ENCODE measurements at regions not wholly inside any gene's neighbourhood (a gene's known extent, or its start where the extent isn't known, plus 50 kb on each side); places are given as distances from the start of the nearest gene placed in this dataset.

- H3K27ac Mint-ChIP-seq (ENCODE audit: low read depth, unreplicated experiment) = no peak overlapping the region
- no peak for TF ChIP-seq CTCF (IDR thresholded peaks at IDR 0.05; ENCODE audit: unreplicated experiment)
- H3K4me3 Mint-ChIP-seq (ENCODE audit: unreplicated experiment) = no peak overlapping the region
- no peaks in the 10 kb centered on the region for H3K36me3 Mint-ChIP-seq (ENCODE audit: insufficient read depth, unreplicated experiment)
- ChIA-PET CTCF (interaction anchor here (0.9 kb wide), 1 partner anchor 9 kb away, joined by 4 read pairs; no protein-coding TSS in a partner anchor), POLR2A (interaction anchor here (0.6 kb wide), 1 partner anchor 31 kb away, joined by 3 read pairs; no protein-coding TSS in a partner anchor)
- no TSS peak for BruUV-seq (replicated peaks)
- no peaks in the 10 kb centered on the region for H3K4me1 Mint-ChIP-seq (ENCODE audit: insufficient read depth, unreplicated experiment)
- intact Hi-C loops (cut with micrococcal nuclease) = no loop called here
- DNase-seq (ENCODE audit: unreplicated experiment) = no peak
- peaks cover 8% of the 10 kb centered on the region for H3K9me3 Mint-ChIP-seq (ENCODE audit: unreplicated experiment)
- H3K27me3 Mint-ChIP-seq (ENCODE audit: insufficient read depth, unreplicated experiment) = no peaks in the 10 kb centered on the region
Measured at GRCh38 chr11:39968071-39968470, 1491.4 kb downstream of the LRRC4C start.

DNA sequence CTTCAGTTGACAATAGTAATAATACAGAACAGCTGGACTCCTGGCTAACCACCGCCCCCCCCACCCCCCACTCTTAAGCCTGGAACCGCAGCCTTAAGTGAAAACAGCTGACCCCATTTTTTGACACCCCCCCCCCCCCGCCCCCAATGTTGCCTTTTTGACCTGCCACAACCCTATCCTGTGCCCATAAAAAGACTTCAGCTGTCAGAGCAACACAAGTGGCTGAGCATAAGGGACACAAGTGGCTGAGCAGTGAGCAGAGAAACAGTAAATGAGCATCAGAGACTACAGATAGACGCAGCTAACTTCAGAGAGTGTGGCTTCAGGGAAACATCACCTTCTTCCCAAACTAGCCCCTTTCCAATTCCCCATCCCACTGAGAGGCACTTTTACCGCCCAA is 1493.8 kb downstream of the LRRC4C start:
- DNase-seq (ENCODE audit: unreplicated experiment) = no peak
- H3K36me3 Mint-ChIP-seq (ENCODE audit: insufficient read depth, unreplicated experiment) = no peaks in the 10 kb centered on the region
- no peak overlapping the region for H3K4me3 Mint-ChIP-seq (ENCODE audit: unreplicated experiment)
- no peaks in the 10 kb centered on the region for H3K4me1 Mint-ChIP-seq (ENCODE audit: insufficient read depth, unreplicated experiment)
- CTCF ChIA-PET = interaction anchor here (0.7 kb wide), 1 partner anchor 30 kb away, joined by 3 read pairs; no protein-coding TSS in a partner anchor
- TF ChIP-seq CTCF (IDR thresholded peaks at IDR 0.05; ENCODE audit: unreplicated experiment) = no peak
- no peaks in the 10 kb centered on the region for H3K9me3 Mint-ChIP-seq (ENCODE audit: unreplicated experiment)
- H3K27me3 Mint-ChIP-seq (ENCODE audit: insufficient read depth, unreplicated experiment) = no peaks in the 10 kb centered on the region
- H3K27ac Mint-ChIP-seq (ENCODE audit: low read depth, unreplicated experiment) = no peak overlapping the region
- POLR2A ChIA-PET = no interaction called here
- no TSS peak for BruUV-seq (replicated peaks)
- intact Hi-C loops (cut with micrococcal nuclease) = no loop called here

GRCh38 chr11:39960206-39960605 is 1499.2 kb downstream of the LRRC4C start:
- POLR2A ChIA-PET = no interaction called here
- Mint-ChIP-seq H3K27ac (ENCODE audit: low read depth, unreplicated experiment) (no peak overlapping the region), H3K9me3 (ENCODE audit: unreplicated experiment) (no peaks in the 10 kb centered on the region), H3K36me3 (ENCODE audit: insufficient read depth, unreplicated experiment) (no peaks in the 10 kb centered on the region), H3K4me3 (ENCODE audit: unreplicated experiment) (no peak overlapping the region), H3K4me1 (ENCODE audit: insufficient read depth, unreplicated experiment) (no peaks in the 10 kb centered on the region), H3K27me3 (ENCODE audit: insufficient read depth, unreplicated experiment) (no peaks in the 10 kb centered on the region)
- TF ChIP-seq CTCF (IDR thresholded peaks at IDR 0.05; ENCODE audit: unreplicated experiment) = no peak
- CTCF ChIA-PET = no interaction called here
- BruUV-seq (replicated peaks) = no TSS peak
- intact Hi-C loops (cut with micrococcal nuclease) = no loop called here
- DNase-seq (ENCODE audit: unreplicated experiment) = no peak

DNA sequence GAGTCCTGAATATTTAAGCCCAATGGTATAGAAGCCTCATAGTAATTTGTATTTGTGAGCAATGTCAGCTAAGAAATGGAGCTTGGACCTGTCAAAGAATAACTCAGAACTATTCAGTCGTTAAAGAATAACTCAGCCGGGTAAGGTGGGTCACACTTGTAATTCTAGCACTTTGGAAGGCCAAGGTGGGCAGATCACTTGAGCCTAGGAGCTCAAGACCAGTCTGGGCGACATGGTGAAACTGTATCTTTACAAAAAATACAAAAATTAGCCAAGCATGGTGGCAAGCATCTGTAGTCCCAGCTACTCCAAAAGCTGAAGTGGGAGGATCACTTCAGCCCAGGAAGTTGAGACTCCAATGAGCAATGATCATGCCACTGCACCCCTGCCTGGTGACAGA is 1526.5 kb downstream of the LRRC4C start:
- intact Hi-C loops (cut with micrococcal nuclease) = no loop called here
- no TSS peak for BruUV-seq (replicated peaks)
- no peaks in the 10 kb centered on the region for H3K9me3 Mint-ChIP-seq (ENCODE audit: unreplicated experiment)
- no peak for DNase-seq (ENCODE audit: unreplicated experiment)
- peaks cover 10% of the 10 kb centered on the region for H3K4me1 Mint-ChIP-seq (ENCODE audit: insufficient read depth, unreplicated experiment)
- ChIA-PET POLR2A (no interaction called here), CTCF (no interaction called here)
- no peaks in the 10 kb centered on the region for H3K36me3 Mint-ChIP-seq (ENCODE audit: insufficient read depth, unreplicated experiment)
- no peak overlapping the region for H3K4me3 Mint-ChIP-seq (ENCODE audit: unreplicated experiment)
- TF ChIP-seq CTCF (IDR thresholded peaks at IDR 0.05; ENCODE audit: unreplicated experiment) = no peak
- no peak overlapping the region for H3K27ac Mint-ChIP-seq (ENCODE audit: low read depth, unreplicated experiment)
- no peaks in the 10 kb centered on the region for H3K27me3 Mint-ChIP-seq (ENCODE audit: insufficient read depth, unreplicated experiment)
